GM18868 (cell line): ENCODE measurements at regions not wholly inside any gene's neighbourhood (a gene's known extent, or its start where the extent isn't known, plus 50 kb on each side); places are given as distances from the start of the nearest gene placed in this dataset.
"Not testable (repeated sequence)": the region's sequence is repeated elsewhere in the genome, so short reads cannot be mapped to it uniquely, and the experiment has no call there.

Source experiments
- ATAC-seq: cut with Tn5 transposase; IDR thresholded peaks from one replicate; pipeline ENCODE4 v1.9.1; 2021; ENCODE audit warnings: mild to moderate bottlenecking, moderate library complexity; ENCODE audit not compliant: unreplicated experiment

GRCh38 chr12:4822572-4822971 is 87.1 kb upstream of the KCNA1 start:
- ATAC-seq, result no peak

- no peak for ATAC-seq
Measured at GRCh38 chr12:4824380-4824779, 85.3 kb upstream of the KCNA1 start.

- ATAC-seq, result no peak
Measured at GRCh38 chr12:4825011-4825858, 84.5 kb upstream of the KCNA1 start.

- ATAC-seq, result no peak
Measured at GRCh38 chr12:4826909-4827308, 82.8 kb upstream of the KCNA1 start.

GRCh38 chr12:4828176-4828575 is 81.5 kb upstream of the KCNA1 start:
- ATAC-seq, result no peak

- ATAC-seq, result peak; percentile 85
Measured at GRCh38 chr12:4829161-4829792, 80.4 kb upstream of the KCNA1 start.

- ATAC-seq, result no peak
Measured at GRCh38 chr12:4829793-4830162, 79.9 kb upstream of the KCNA1 start.

GRCh38 chr12:4830556-4831210 is 79.0 kb upstream of the KCNA1 start:
- no peak for ATAC-seq

- no peak for ATAC-seq
Measured at GRCh38 chr12:4833053-4833452, 76.7 kb upstream of the KCNA1 start.

- ATAC-seq, result no peak
Measured at GRCh38 chr12:4833524-4833923, 76.2 kb upstream of the KCNA1 start.

GRCh38 chr12:4842401-4842800 is 67.3 kb upstream of the KCNA1 start:
- not testable (repeated sequence) for ATAC-seq

GRCh38 chr12:4843907-4844306 is 65.8 kb upstream of the KCNA1 start:
- ATAC-seq, result no peak

- no peak for ATAC-seq
Measured at GRCh38 chr12:4847713-4848112, 62.0 kb upstream of the KCNA1 start.

GRCh38 chr12:4849115-4849541 is 60.6 kb upstream of the KCNA1 start:
- no peak for ATAC-seq

- no peak for ATAC-seq
Measured at GRCh38 chr12:4849795-4850345, 59.8 kb upstream of the KCNA1 start.

- ATAC-seq, result no peak
Measured at GRCh38 chr12:4850857-4851380, 58.8 kb upstream of the KCNA1 start.

- ATAC-seq, result no peak
Measured at GRCh38 chr12:4852308-4852707, 57.4 kb upstream of the KCNA1 start.

GRCh38 chr12:4852911-4853310 is 56.8 kb upstream of the KCNA1 start:
- ATAC-seq, result no peak

- ATAC-seq, result no peak
Measured at GRCh38 chr12:4855121-4855924, 54.4 kb upstream of the KCNA1 start.

- ATAC-seq, result no peak
Measured at GRCh38 chr12:4856596-4856995, 53.1 kb upstream of the KCNA1 start.
